GM12865 (cell line): ENCODE measurements at regions not wholly inside any gene's neighbourhood (a gene's known extent, or its start where the extent isn't known, plus 50 kb on each side); places are given as distances from the start of the nearest gene placed in this dataset.

Source experiments
- DNase-seq: peaks from one replicate; pipeline ENCODE4 v3.0.0; 2010; ENCODE audit warnings: low read depth
- H3K4me3 ChIP-seq: 2 replicates; pipeline ENCODE4 v1.5.1; 2011; ENCODE audit warnings: mild to moderate bottlenecking, low read depth, low read length, control low read depth
- CTCF ChIP-seq: IDR thresholded peaks from 2 replicates; pipeline ENCODE4 v1.5.1; 2011; ENCODE audit warnings: low read length, control low read depth, low read depth, inconsistent platforms; ENCODE audit not compliant: insufficient read depth; ENCODE audit errors: missing control alignments

DNA sequence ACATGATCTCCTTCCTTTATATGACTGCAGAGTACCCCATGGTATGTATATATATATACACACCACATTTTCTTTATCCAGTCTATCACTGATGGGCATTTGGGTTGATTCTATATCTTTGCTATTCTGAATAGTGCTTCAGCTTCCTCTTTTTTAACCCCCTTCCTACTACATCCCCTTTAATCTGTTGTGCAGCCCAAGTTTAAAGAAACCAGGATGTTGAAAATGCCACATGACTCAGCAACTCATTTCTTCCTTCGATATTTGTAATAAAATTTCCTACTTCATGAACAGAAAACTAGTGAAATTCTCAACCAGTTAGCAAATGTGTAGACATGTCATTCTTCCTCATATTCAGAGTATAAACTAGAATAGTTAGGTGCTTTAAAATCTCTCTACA, 1245.7 kb upstream of the SORCS1 start:
- DNase-seq, result no peak
- no peak for TF ChIP-seq CTCF
- no peak overlapping the region for H3K4me3 ChIP-seq

GRCh38 chr10:108409306-108409705, 1244.8 kb upstream of the SORCS1 start:
- no peak for DNase-seq
- no peak for TF ChIP-seq CTCF
- no peak overlapping the region for H3K4me3 ChIP-seq

DNA sequence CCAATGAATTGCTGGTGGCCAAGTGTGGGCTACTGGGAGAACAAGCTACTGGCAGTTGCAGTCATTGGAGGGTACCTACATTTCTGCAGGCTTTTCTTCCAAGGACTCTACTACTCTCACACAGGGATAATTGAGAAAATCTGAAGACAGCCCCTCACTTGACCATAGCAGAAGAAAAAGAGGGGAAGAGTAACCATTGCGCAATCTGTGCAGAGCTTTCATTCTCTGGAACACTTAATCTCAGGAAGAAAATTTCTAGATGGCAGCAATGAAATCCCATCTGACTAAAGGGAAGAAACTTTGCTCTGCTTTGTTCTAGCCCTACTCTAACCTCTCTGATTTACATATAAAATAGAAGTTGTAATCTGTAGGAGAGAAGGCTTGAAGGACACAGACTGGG, 1239.6 kb upstream of the SORCS1 start:
- no peak overlapping the region for H3K4me3 ChIP-seq
- no peak for TF ChIP-seq CTCF
- no peak for DNase-seq

DNA sequence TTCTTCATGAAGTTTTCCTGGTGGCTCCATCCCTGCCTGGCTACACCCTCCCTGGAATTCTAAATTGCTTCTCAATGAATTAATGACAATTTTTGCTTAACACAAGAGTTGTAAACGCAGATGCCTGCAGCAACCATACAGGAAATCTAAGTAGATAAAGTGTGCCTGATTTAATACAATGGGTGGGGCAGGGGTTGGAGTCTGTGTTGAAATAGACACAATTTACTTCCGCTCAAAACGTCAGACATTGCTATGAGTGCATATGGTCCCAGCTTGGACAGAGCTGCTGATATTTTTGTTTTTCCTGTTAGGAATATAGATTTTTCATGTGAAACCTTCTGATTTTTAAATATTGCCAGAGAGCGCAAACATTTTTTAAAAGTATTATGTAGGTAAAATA, 1235.0 kb upstream of the SORCS1 start:
- no peak overlapping the region for H3K4me3 ChIP-seq
- TF ChIP-seq CTCF, result no peak
- no peak for DNase-seq

DNA sequence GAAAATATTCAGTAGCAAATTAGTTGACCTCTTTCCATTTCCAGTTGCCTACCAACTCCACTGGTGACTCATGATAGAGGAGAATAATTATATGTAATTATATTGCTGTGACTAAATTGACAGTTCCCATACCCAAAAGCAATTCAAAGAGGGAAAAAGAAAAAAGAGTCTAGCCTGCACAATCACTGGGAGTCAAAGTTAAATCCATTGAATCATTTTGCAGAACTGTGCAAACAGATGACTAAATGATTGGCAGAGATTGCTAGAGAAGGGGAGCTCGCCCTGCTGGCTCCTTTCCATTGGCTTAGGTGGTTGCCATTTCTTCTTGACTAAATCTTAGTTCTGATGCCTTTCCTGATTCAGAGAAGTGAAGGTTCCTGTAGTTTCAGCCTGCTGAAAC, 1228.6 kb upstream of the SORCS1 start:
- no peak for DNase-seq
- no peak for TF ChIP-seq CTCF
- no peak overlapping the region for H3K4me3 ChIP-seq

DNA sequence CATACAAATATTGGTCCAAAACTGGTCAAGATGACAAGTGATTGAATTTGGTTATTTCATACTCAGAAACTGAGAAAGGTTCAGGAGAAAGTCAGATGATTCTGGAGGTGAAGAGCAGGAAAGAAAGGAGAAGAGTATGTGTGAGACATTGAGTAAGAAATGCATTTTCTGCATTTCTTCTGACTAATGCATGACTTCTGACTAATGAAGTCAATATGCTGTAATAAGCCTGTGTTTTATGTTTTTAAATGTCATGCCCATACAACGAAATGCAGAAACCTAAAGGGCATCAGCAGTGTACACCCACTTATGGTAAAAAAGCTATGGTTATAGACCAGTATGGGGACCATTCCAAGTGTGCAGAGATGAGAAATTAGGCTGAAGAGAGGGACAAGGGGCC, 1227.8 kb upstream of the SORCS1 start:
- no peak overlapping the region for H3K4me3 ChIP-seq
- DNase-seq, result no peak
- no peak for TF ChIP-seq CTCF

GRCh38 chr10:108388706-108389105, 1224.2 kb upstream of the SORCS1 start:
- DNase-seq, result no peak
- no peak for TF ChIP-seq CTCF
- no peak overlapping the region for H3K4me3 ChIP-seq
